Epithelial cell of esophagus (primary cell): ENCODE measurements at regions not wholly inside any gene's neighbourhood (a gene's known extent, or its start where the extent isn't known, plus 50 kb on each side); places are given as distances from the start of the nearest gene placed in this dataset.
"Not testable (repeated sequence)": the region's sequence is repeated elsewhere in the genome, so short reads cannot be mapped to it uniquely, and the experiment has no call there.

Experiments
- DNase-seq: peaks from one replicate; pipeline ENCODE4 v3.0.0; 2010; ENCODE audit warnings: low read depth
- H3K4me3 ChIP-seq: 2 replicates; pipeline ENCODE4 v1.5.1; 2011; ENCODE audit warnings: mild to moderate bottlenecking, low read length, control low read depth
- CTCF ChIP-seq: IDR thresholded peaks from 2 replicates; pipeline ENCODE4 v1.5.1; 2011; ENCODE audit warnings: low read depth, mild to moderate bottlenecking, low read length, control low read depth, inconsistent platforms; ENCODE audit not compliant: insufficient read depth; ENCODE audit errors: missing control alignments

DNA sequence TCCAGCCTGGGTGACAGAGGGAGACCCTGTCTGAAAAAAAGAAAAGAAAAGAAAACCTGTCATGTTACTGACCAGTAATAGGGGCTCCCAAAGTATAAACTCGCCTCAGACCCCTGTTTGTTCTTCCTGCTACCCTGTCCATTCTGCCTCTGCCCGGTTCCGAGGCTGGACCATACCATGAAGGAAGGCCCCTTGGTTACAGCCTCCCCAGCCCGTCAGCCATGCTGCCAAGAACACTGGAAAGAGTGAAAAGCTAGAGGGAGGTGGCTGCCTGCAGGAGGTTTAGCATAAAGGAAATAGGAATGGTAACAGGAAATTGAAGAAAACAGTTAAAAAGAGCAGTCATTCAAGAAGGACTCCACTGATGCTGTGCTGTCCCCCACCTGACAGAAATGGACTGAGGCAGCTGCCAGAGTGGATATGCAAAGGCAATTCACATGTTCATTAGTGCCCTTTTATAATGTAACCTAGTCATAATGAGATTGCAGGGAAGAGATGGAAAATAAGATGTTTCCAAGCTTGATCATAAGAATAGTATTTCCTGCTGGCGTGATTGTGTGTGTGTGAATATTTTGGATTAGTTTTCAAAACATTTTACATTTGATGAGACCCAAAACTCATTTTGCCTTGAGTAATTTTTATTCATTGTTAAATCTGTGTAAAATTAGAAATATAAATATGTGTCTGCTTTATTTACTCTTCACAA lies 102.6 kb downstream of the GOSR1 start:
- H3K4me3 ChIP-seq = no peak overlapping the region
- no peak for TF ChIP-seq CTCF
- DNase-seq = no peak

DNA sequence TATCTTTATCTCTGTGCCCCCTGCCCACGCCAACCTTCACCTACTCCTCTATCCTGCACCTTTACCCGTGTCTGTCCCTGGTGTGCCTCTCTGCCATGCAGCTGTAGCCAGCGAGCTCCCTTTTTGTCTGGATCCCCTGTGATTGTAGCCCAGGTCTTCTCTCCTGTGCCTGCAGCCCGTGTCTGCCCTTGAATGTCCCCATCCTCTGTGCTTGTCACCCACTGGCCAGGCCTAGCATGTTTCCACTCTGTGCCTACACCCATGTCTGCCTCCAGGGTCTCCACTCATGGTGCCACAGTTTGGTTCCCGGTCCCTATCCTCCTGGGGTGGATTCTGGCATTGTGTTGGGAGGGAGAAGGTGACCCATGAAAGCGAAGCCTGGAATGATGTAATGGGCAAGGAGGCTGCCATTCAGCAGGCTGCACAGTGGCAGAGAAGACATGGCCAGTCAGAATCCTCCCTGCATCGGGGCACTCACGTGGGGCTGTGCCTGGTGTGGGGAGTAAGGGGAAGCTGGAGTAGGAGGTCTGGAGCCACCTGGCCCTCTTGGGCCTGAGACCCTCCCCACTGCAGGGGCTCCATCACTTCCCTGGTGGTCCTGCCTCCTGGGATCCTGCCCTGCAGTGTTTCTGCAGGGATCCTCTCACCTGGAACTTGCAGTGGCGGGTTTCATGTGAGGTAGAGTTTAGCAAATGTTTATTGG lies 101.0 kb downstream of the GOSR1 start:
- not testable (repeated sequence) for DNase-seq, H3K4me3 ChIP-seq
